Activated naive CD8-positive, alpha-beta T cell treated with anti-CD3 and anti-CD28 coated beads, Interleukin-2, amount 50 U/mL, for 24 hours (primary cell): ENCODE measurements at regions not wholly inside any gene's neighbourhood (a gene's known extent, or its start where the extent isn't known, plus 50 kb on each side); places are given as distances from the start of the nearest gene placed in this dataset.

Experiments
- ATAC-seq: fragments of 150-1000 bp; cut with Tn5 transposase; one replicate; pipeline ENCODE4 v1.10.0; 2021
- DNase-seq: peaks from one replicate; pipeline ENCODE4 v3.0.0; 2021
- H3K27ac Mint-ChIP-seq: one replicate; pipeline ENCODE4 v1.8.0; 2021; ENCODE audit warnings: mild to moderate bottlenecking, mixed read lengths
- H3K27me3 Mint-ChIP-seq: one replicate; pipeline ENCODE4 v1.8.0; 2021; ENCODE audit warnings: mixed read lengths
- H3K36me3 Mint-ChIP-seq: one replicate; pipeline ENCODE4 v1.8.0; 2021; ENCODE audit warnings: low read depth, mixed read lengths
- H3K4me1 Mint-ChIP-seq: one replicate; pipeline ENCODE4 v1.8.0; 2021; ENCODE audit warnings: mixed read lengths
- H3K4me3 Mint-ChIP-seq: one replicate; pipeline ENCODE4 v1.8.0; 2021; ENCODE audit warnings: mild to moderate bottlenecking, moderate library complexity, mixed read lengths
- H3K9me3 Mint-ChIP-seq: one replicate; pipeline ENCODE4 v1.8.0; 2021; ENCODE audit warnings: mixed read lengths

DNA sequence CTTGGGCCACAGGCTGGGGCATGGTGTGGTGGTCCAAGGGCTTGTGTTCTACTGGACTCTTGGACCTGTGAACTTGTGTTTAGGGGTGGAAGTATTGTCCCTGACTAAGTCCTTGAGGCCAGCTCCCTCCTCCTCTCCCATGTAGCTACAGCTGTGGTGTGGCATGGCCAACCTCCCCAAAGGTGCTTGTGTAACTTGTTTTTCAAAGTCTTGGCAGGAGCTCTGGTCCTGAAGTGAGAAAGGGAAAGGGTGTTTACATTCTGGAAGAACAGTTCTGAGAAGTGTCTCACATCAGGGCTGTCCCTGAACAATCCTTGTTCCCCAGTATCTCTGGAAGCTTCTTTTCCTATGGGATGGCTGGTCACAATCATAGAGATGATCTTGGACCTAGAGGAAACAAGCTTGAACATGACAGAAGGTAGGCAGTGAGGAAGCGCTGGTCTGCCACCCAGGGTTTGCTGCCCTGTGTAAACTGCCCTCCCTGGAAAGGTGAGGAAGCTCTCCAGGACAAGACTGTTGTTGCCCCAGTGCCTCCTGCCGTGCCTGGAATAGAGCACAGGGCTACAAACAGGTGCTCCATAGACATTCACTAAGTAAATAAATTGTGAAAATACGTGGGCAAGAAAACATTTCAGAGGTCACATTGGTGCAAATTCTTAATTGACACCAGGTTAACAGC is 64.6 kb upstream of the KLF9 start:
- H3K9me3 Mint-ChIP-seq = no peaks in the 10 kb centered on the region
- no peaks in the 10 kb centered on the region for H3K36me3 Mint-ChIP-seq
- H3K27me3 Mint-ChIP-seq = no peaks in the 10 kb centered on the region
- no peak for ATAC-seq
- H3K27ac Mint-ChIP-seq = no peak overlapping the region
- no peak for DNase-seq
- H3K4me3 Mint-ChIP-seq = no peak overlapping the region
- H3K4me1 Mint-ChIP-seq = peaks cover 3% of the 10 kb centered on the region

DNA sequence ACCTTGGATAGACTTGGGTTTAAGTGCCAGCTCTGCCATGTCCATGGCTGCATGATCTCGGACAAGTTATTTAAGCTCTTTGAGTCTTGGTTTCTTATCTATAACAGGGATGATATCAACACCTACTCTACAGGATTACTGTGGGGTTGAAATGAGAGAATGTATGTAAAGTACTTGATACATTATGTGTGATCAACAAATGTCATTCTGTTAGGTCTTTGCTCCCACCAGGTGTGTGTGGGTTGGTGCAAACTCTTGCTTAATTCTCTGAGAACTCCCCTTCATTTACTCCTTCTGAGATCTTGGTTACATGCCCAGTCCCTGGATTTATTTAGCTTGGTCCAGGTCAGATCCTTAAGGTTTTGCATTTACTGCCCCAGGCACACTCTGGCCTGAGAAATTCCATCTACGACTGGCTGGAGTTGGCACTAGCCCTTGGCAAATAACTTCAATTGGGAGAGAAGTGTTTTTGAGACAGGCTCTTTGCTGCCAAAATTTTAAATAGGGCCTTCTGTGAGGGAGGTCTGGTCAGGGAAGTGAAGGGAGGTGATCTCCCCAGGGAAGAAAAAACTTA is 63.5 kb upstream of the KLF9 start:
- H3K4me1 Mint-ChIP-seq = no peaks in the 10 kb centered on the region
- ATAC-seq (no peak), DNase-seq (no peak)
- H3K9me3 Mint-ChIP-seq = no peaks in the 10 kb centered on the region
- no peaks in the 10 kb centered on the region for H3K27me3 Mint-ChIP-seq
- H3K36me3 Mint-ChIP-seq = no peaks in the 10 kb centered on the region
- H3K27ac Mint-ChIP-seq = no peak overlapping the region
- H3K4me3 Mint-ChIP-seq = no peak overlapping the region

DNA sequence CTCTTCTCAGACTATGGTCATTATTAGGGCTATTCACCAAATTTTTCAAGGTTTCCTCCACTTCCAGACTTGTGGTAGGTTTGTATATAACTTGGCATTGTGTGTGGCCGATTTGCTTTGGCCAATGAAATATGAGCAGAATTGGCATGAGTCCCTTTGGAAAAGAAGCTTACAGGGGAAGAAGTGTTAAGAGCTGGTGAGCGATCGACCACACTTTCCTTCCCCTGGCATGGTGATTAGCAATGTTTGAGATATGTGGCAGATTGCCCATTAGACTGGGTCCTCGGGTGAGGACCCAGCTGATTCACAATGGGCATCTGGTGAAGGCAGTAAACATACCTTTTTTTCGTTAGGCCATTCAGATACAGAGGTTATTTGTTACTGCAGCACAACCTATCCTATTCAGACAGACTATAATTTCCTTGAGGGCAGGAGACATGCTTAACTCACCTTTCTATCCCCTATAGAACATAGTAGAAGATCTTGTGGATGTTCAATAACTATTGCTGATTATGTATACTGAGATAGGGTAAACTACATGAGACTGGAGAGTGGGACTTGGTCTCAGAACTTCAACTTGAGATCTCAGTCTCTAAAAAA is 62.8 kb upstream of the KLF9 start:
- no peaks in the 10 kb centered on the region for H3K36me3 Mint-ChIP-seq
- no peak overlapping the region for H3K27ac Mint-ChIP-seq
- H3K9me3 Mint-ChIP-seq = no peaks in the 10 kb centered on the region
- no peaks in the 10 kb centered on the region for H3K27me3 Mint-ChIP-seq
- no peak for ATAC-seq
- no peaks in the 10 kb centered on the region for H3K4me1 Mint-ChIP-seq
- no peak overlapping the region for H3K4me3 Mint-ChIP-seq
- DNase-seq = no peak

DNA sequence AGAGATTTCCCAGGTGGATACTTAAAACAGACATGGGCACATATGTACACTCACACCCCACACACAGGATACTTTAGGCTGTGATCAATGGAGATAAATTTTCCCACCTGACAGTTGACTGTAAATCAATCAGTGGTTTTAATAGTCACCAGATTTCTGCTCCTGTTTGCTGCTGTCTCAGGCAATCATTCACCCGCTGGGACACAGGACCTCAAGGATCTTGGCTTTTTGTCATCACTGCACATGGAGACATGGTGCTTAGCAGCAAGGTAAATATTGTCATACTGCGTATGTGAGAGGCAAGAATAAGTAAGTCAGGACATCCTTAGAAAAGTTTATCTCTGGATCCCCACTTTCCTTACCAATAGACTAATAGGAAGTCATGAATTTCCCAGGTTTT is 60.8 kb upstream of the KLF9 start:
- H3K4me3 Mint-ChIP-seq = no peak overlapping the region
- H3K36me3 Mint-ChIP-seq = no peaks in the 10 kb centered on the region
- H3K27ac Mint-ChIP-seq = no peak overlapping the region
- peaks cover 6% of the 10 kb centered on the region for H3K4me1 Mint-ChIP-seq
- DNase-seq (no peak), ATAC-seq (no peak)
- H3K27me3 Mint-ChIP-seq = no peaks in the 10 kb centered on the region
- no peaks in the 10 kb centered on the region for H3K9me3 Mint-ChIP-seq

DNA sequence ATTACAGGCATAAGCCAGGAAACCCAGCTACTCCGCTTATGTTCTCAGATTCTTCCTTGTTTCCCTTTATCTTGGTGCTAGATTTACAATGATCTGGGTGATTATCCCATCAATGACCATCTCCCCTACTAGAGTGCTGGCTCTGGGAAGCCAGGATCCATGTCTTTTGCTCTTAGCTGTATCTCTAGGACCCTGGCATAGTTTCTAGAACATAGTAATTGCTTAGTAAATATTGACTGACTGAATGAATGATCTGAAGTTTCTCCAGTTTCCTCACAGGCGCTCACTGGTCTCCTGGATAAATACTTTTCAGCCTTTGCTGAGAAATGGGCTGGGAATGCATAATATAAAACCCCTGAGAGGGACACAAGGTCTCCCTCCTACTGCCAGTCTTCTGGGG is 60.0 kb upstream of the KLF9 start:
- no peaks in the 10 kb centered on the region for H3K36me3 Mint-ChIP-seq
- DNase-seq (no peak), ATAC-seq (no peak)
- H3K4me3 Mint-ChIP-seq = no peak overlapping the region
- H3K27ac Mint-ChIP-seq = no peak overlapping the region
- H3K27me3 Mint-ChIP-seq = no peaks in the 10 kb centered on the region
- no peaks in the 10 kb centered on the region for H3K9me3 Mint-ChIP-seq
- H3K4me1 Mint-ChIP-seq = peaks cover 11% of the 10 kb centered on the region

GRCh38 chr9:70472268-70473249 is 58.1 kb upstream of the KLF9 start:
- ATAC-seq (no peak), DNase-seq (no peak)
- Mint-ChIP-seq H3K4me3 (no peak overlapping the region), H3K27ac (no peak overlapping the region), H3K27me3 (no peaks in the 10 kb centered on the region), H3K36me3 (no peaks in the 10 kb centered on the region), H3K4me1 (peaks cover 28% of the 10 kb centered on the region), H3K9me3 (no peaks in the 10 kb centered on the region)

DNA sequence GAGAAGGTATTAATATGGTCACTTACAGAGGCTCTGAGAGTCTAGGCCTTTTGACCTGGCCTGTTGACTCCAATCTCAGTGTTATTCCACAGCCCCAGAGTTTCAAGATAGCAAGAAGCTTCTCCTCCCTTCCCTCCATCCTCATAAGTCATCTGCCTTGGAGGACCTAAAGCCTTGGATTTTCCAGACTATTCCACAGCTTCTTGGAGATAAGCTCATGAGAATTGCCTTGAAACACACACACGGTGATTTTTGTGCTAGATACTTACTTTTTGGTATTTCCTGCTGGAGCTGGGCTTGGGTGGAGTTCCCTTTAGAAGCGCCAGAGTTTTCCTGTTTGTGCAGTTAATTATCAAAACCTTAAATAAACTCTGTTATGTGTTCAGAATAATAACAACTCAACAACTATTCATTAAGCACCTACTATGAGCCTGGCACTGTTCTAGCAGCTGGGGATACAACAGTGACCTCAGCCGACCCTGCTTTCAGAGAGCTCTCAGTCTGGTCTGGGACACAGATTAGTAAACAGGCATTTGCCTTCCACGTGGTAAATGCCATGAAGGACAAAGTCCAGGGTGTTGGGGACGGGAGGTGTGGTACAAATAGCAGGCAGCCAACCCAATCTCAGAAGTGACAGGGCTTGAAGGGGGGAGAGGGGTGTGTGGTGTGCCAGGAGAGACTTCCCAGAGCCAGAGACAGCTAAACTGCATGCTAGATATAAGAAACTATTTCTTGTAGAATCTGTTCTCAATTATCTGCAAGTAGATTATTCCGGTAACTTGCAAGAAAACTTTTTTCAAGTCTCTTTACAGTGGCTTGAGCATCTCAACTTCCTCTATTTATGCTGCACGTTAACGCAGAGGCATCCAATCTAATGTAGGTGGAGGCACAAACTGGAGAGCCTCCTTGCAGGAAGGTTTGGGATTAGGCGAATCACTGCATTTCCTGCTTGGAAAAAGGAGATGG is 55.9 kb upstream of the KLF9 start:
- Mint-ChIP-seq H3K4me1 (peaks cover 49% of the 10 kb centered on the region), H3K36me3 (no peaks in the 10 kb centered on the region), H3K27ac (no peak overlapping the region), H3K27me3 (no peaks in the 10 kb centered on the region), H3K4me3 (no peak overlapping the region), H3K9me3 (no peaks in the 10 kb centered on the region)
- ATAC-seq (no peak), DNase-seq (no peak)

- peaks cover 53% of the 10 kb centered on the region for H3K4me1 Mint-ChIP-seq
- no peak overlapping the region for H3K4me3 Mint-ChIP-seq
- ATAC-seq (no peak), DNase-seq (no peak)
- H3K27ac Mint-ChIP-seq = no peak overlapping the region
- no peaks in the 10 kb centered on the region for H3K27me3 Mint-ChIP-seq
- no peaks in the 10 kb centered on the region for H3K36me3 Mint-ChIP-seq
- H3K9me3 Mint-ChIP-seq = no peaks in the 10 kb centered on the region
Observed at GRCh38 chr9:70468291-70468690, 53.8 kb upstream of the KLF9 start.

GRCh38 chr9:70466976-70467561 is 52.6 kb upstream of the KLF9 start:
- ATAC-seq = peak; percentile 90

DNA sequence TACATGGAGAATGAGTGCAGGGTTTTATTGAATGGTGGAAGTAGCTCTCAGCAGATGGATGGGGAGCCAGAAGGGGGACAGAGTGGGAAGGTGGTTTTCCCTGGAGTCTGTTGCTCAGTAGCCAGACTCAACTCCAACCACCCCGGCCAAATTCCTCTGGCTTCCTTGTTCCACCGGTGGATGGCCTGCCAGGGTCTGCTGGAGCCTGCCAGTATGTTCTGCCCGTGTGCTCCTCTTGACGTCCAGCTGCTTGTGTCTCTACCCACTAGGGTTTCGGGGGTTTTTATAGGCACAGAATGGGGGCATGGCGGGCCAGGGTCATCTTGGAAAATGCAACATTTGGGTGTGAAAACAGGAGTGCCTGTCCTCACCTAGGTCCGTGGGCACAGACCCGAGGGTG is 51.4 kb upstream of the KLF9 start:
- Mint-ChIP-seq H3K4me1 (peaks cover 53% of the 10 kb centered on the region), H3K9me3 (no peaks in the 10 kb centered on the region), H3K27me3 (no peaks in the 10 kb centered on the region), H3K36me3 (no peaks in the 10 kb centered on the region), H3K27ac (peak overlapping the region; percentile 64), H3K4me3 (no peak overlapping the region)
- DNase-seq = no peak
- ATAC-seq = no peak

More at GRCh38 chr9:70466976-70467561, 52.6 kb upstream of the KLF9 start:
- H3K27me3 Mint-ChIP-seq = no peaks in the 10 kb centered on the region
- H3K36me3 Mint-ChIP-seq = no peaks in the 10 kb centered on the region
- H3K4me1 Mint-ChIP-seq = peaks cover 53% of the 10 kb centered on the region
- H3K4me3 Mint-ChIP-seq = no peak overlapping the region
- H3K27ac Mint-ChIP-seq = peak overlapping the region; percentile 54
- H3K9me3 Mint-ChIP-seq = no peaks in the 10 kb centered on the region
- peak; percentile 13 for DNase-seq

DNA sequence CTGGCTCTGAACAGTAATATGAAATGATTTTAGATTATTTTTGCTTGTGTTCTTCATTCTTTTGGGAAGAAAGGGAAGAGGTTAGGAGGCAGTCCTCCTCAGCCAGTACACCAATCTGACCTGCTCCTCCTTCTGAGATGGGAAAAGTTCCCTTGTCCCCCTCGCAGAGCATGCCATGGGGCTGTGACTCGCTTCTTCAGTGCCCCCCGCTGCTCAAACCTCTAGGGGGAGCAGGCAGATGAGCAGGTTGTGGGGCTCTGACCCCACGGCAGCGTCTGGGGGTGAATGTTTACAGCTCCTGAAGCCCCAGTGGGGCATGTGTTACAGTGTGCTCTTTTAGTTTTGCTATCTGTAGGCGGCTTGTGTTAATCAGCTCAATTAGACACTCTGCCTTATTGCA is 50.9 kb upstream of the KLF9 start:
- DNase-seq (no peak), ATAC-seq (no peak)
- Mint-ChIP-seq H3K4me1 (peaks cover 49% of the 10 kb centered on the region), H3K9me3 (no peaks in the 10 kb centered on the region), H3K27ac (peak overlapping the region; percentile 64), H3K27me3 (no peaks in the 10 kb centered on the region), H3K36me3 (no peaks in the 10 kb centered on the region), H3K4me3 (no peak overlapping the region)
